Panc1 (cell line): ENCODE measurements at regions not wholly inside any gene's neighbourhood (a gene's known extent, or its start where the extent isn't known, plus 50 kb on each side); places are given as distances from the start of the nearest gene placed in this dataset.

ENCODE experiments used
- ATAC-seq: fragments of 200-7000 bp; cut with Tn5 transposase; 2 replicates; pipeline ENCODE4 v1.9.1; 2020; ENCODE audit warnings: mild to moderate bottlenecking, moderate library complexity
- BruUV-seq: library from RNA; stranded (reverse); fragments of 400-500 nt; replicated peaks from 2 replicates; lab custom pipeline; 2021; lab: Mats Ljungman, UMichigan
- CTCF ChIA-PET: fragments of 300-600 bp; sonication (Branson Sonifier 250); formaldehyde crosslinking; loops from one replicate; lab custom pipeline; 2022; ENCODE audit warnings: antibody characterized with exemption; lab: Charles Lee
- POLR2A ChIA-PET: fragments of 300-600 bp; sonication (Branson Sonifier 250); formaldehyde crosslinking; loops from one replicate; lab custom pipeline; 2022; ENCODE audit warnings: antibody characterized with exemption; lab: Charles Lee
- DNase-seq: peaks from one replicate; pipeline ENCODE4 v3.0.0-alpha.2; 2010; ENCODE audit warnings: low read depth, low spot score
- H3K27ac ChIP-seq: 2 replicates; pipeline ENCODE4 v1.5.1; 2011; ENCODE audit warnings: mild to moderate bottlenecking, low read length, inconsistent platforms
- H3K27me3 ChIP-seq: fragments of 200-500 bp; sonication (Bioruptor generic); 2 replicates; pipeline ENCODE4 v1.6.0; 2014; ENCODE audit warnings: low read length, inconsistent platforms; ENCODE audit not compliant: control insufficient read depth, insufficient read depth
- H3K36me3 ChIP-seq: fragments of 200-500 bp; sonication (Bioruptor generic); 2 replicates; pipeline ENCODE4 v1.5.1; 2014; ENCODE audit warnings: inconsistent platforms, mild to moderate bottlenecking, low read length, moderate library complexity; ENCODE audit not compliant: control insufficient read depth, insufficient read depth
- H3K4me1 ChIP-seq: 2 replicates; pipeline ENCODE4 v1.5.1; 2011; ENCODE audit warnings: inconsistent platforms, mild to moderate bottlenecking, low read length, moderate library complexity; ENCODE audit not compliant: control insufficient read depth, insufficient read depth
- H3K4me3 ChIP-seq, 2 experiments: 2 replicates each; pipeline ENCODE4 v1.5.1; 2011 to 2012; ENCODE audit warnings: low read depth in 2 of 2, low read length in 2 of 2, mild to moderate bottlenecking in 2 of 2, inconsistent platforms in 1 of 2, moderate library complexity in 1 of 2
- H3K9me3 ChIP-seq: fragments of 200-500 bp; sonication (Bioruptor generic); 2 replicates; pipeline ENCODE4 v1.5.1; 2014; ENCODE audit warnings: low read depth, mild to moderate bottlenecking, inconsistent platforms, low read length, moderate library complexity; ENCODE audit not compliant: control insufficient read depth, insufficient read depth
- CTCF ChIP-seq: fragments of 450-650 bp; IDR thresholded peaks from 2 replicates; pipeline ENCODE4 v1.5.1; 2017; ENCODE audit warnings: mild to moderate bottlenecking
- POLR2AphosphoS5 ChIP-seq: IDR thresholded peaks from 2 replicates; pipeline ENCODE4 v1.6.1; 2012; ENCODE audit warnings: mild to moderate bottlenecking, low read depth, low read length, moderate library complexity
- REST ChIP-seq, 2 experiments: IDR thresholded peaks; 2 replicates each; pipeline ENCODE4 v1.6.1; 2011 to 2012; ENCODE audit warnings: low read depth in 2 of 2, control low read depth in 1 of 2, low read length in 1 of 2, mild to moderate bottlenecking in 1 of 2, moderate library complexity in 1 of 2; ENCODE audit not compliant: insufficient read depth in 1 of 2
- SIN3A ChIP-seq: IDR thresholded peaks from 2 replicates; pipeline ENCODE4 v1.6.1; 2012; ENCODE audit warnings: low read depth, mild to moderate bottlenecking, low read length, moderate library complexity, borderline replicate concordance; ENCODE audit not compliant: insufficient read depth
- TCF7L2 ChIP-seq: IDR thresholded peaks from 2 replicates; pipeline ENCODE4 v1.6.1; 2011; ENCODE audit warnings: mild to moderate bottlenecking, low read depth, low read length, inconsistent platforms
- in situ Hi-C: cut with HindIII; loops from 2 replicates; pipeline ENCODE4 v1.10.0; 2016; ENCODE audit warnings: low sequenced_read_pairs, low pct_unique_long_range_greater_than_20kb
- intact Hi-C: fragments of 100-400 bp; cut with micrococcal nuclease; formaldehyde crosslinking; loops from one replicate; pipeline ENCODE4 v1.10.0; 2022; ENCODE audit not compliant: unreplicated experiment

- no peak overlapping the region for H3K27ac ChIP-seq
- TF ChIP-seq TCF7L2 (no peak), REST (IDR thresholded peaks at IDR 0.05; ENCODE audit: insufficient read depth in 1 of 2, low read depth in 2 of 2, low read length in 1 of 2) (no peak), CTCF (no peak), SIN3A (no peak), POLR2AphosphoS5 (no peak)
- peaks cover 8% of the 10 kb centered on the region; the same call in 1 of the 2 replicates for H3K4me1 ChIP-seq
- intact Hi-C loops = no loop called here
- no peaks in the 10 kb centered on the region for H3K36me3 ChIP-seq
- POLR2A ChIA-PET = no interaction called here
- CTCF ChIA-PET = no interaction called here
- no peak for ATAC-seq
- no peak overlapping the region for H3K4me3 ChIP-seq
- H3K9me3 ChIP-seq = no peaks in the 10 kb centered on the region
- peaks cover 2% of the 10 kb centered on the region; the same call in 1 of the 2 replicates for H3K27me3 ChIP-seq
- BruUV-seq = no TSS peak
- in situ Hi-C loops = no loop called here
- no peak for DNase-seq
Measured at GRCh38 chr5:2147504-2148311, 265.0 kb upstream of the IRX4 start.

GRCh38 chr5:2143646-2144353 lies 261.1 kb upstream of the IRX4 start:
- Histone ChIP-seq H3K27me3 (peaks cover 2% of the 10 kb centered on the region; the same call in 1 of the 2 replicates), H3K4me3 (no peak overlapping the region), H3K9me3 (no peaks in the 10 kb centered on the region), H3K36me3 (no peaks in the 10 kb centered on the region), H3K4me1 (peaks cover under 1% of the 10 kb centered on the region; the same call in 1 of the 2 replicates), H3K27ac (no peak overlapping the region)
- ATAC-seq (no peak), DNase-seq (no peak)
- TF ChIP-seq REST (IDR thresholded peaks at IDR 0.05; ENCODE audit: insufficient read depth in 1 of 2, low read depth in 2 of 2, low read length in 1 of 2) = no peak
- no peak for TF ChIP-seq TCF7L2
- TF ChIP-seq POLR2AphosphoS5 = no peak
- TF ChIP-seq CTCF = no peak
- TF ChIP-seq SIN3A = no peak
- ChIA-PET CTCF (no interaction called here), POLR2A (interaction anchor here (0.6 kb wide), 1 partner anchor 1686 kb away, joined by 4 read pairs; no protein-coding TSS in a partner anchor)
- in situ Hi-C loops = no loop called here
- BruUV-seq = no TSS peak
- intact Hi-C loops = no loop called here
